ENCODE measurements at regions not wholly inside any gene's neighbourhood (a gene's known extent, or its start where the extent isn't known, plus 50 kb on each side); places are given as distances from the start of the nearest gene placed in this dataset.

- TF ChIP-seq ZNF558 (tag by site-specific recombination; IDR thresholded peaks at IDR 0.05) (no peak), ZBTB7A (tag by site-specific recombination; IDR thresholded peaks at IDR 0.05; ENCODE audit: low read depth) (no peak), ZNF280C (tag by site-specific recombination; IDR thresholded peaks at IDR 0.05) (no peak), PRDM2 (tag by site-specific recombination; IDR thresholded peaks at IDR 0.05; ENCODE audit: borderline replicate concordance) (no peak), PRDM4 (tag by site-specific recombination; IDR thresholded peaks at IDR 0.05) (peak; percentile 68), ZNF843 (tag by site-specific recombination; IDR thresholded peaks at IDR 0.05) (0 out of 2 replicates have a peak, but pooled peaks have one; percentile 18)
These were observed 420.2 kb downstream of the SUCLG1 start (continued) for GRCh38 chr2:84038866-84039265.

GRCh38 chr2:84033347-84033974 lies 425.6 kb downstream of the SUCLG1 start:
- Histone ChIP-seq H3K4me1 (ENCODE audit: control insufficient read depth, insufficient read depth, low read length) (peaks cover 13% of the 10 kb centered on the region), H3K27ac (ENCODE audit: extremely low read depth, low read depth, low read length) (no peak overlapping the region), H3K36me3 (ENCODE audit: control insufficient read depth in 2 of 2, insufficient read depth in 1 of 2, low read length in 2 of 2) (no peaks in the 10 kb centered on the region), H3K4me3 (ENCODE audit: low read depth, low read length) (no peak overlapping the region), H3K9me3 (ENCODE audit: control insufficient read depth, insufficient read depth, low read depth, low read length) (no peaks in the 10 kb centered on the region)
- ChIA-PET CTCF (interaction anchor here (1.3 kb wide), 1 partner anchor 11 kb away, joined by 7 read pairs; no protein-coding TSS in a partner anchor), POLR2A (no interaction called here)
- TF ChIP-seq ZNF530 (tag by site-specific recombination; IDR thresholded peaks at IDR 0.05; ENCODE audit: low read depth) = no peak
- no peak for TF ChIP-seq ZNF701 (tag by site-specific recombination; IDR thresholded peaks at IDR 0.05)
- TF ChIP-seq ZNF423 (tag by site-specific recombination; IDR thresholded peaks at IDR 0.05) = no peak
- TF ChIP-seq ZNF140 (tag by site-specific recombination; IDR thresholded peaks at IDR 0.05) = no peak
- no peak for TF ChIP-seq INSM2 (tag by site-specific recombination; IDR thresholded peaks at IDR 0.05)
- TF ChIP-seq ZEB2 (tag by site-specific recombination; IDR thresholded peaks at IDR 0.05) = no peak
- no peak for TF ChIP-seq WT1 (tag by site-specific recombination; IDR thresholded peaks at IDR 0.05)
- no peak for TF ChIP-seq ZNF747 (tag by site-specific recombination; IDR thresholded peaks at IDR 0.05)
- TF ChIP-seq TRIM28 (IDR thresholded peaks at IDR 0.05; ENCODE audit: borderline replicate concordance, low read length) = no peak
- TF ChIP-seq ZNF157 (tag by site-specific recombination; IDR thresholded peaks at IDR 0.05) = no peak
- TF ChIP-seq ZNF664 (tag by site-specific recombination; IDR thresholded peaks at IDR 0.05) = no peak
- TF ChIP-seq ZNF148 (tag by site-specific recombination; IDR thresholded peaks at IDR 0.05; ENCODE audit: borderline replicate concordance) = no peak
- TF ChIP-seq ZNF843 (tag by site-specific recombination; IDR thresholded peaks at IDR 0.05) = no peak
- no peak for TF ChIP-seq ZNF341 (tag by site-specific recombination; IDR thresholded peaks at IDR 0.05; ENCODE audit: low read depth)
- TF ChIP-seq YY1 (tag by site-specific recombination; IDR thresholded peaks at IDR 0.05) = no peak

Data from HEK293 (cell line).